ENCODE measurements at regions not wholly inside any gene's neighbourhood (a gene's known extent, or its start where the extent isn't known, plus 50 kb on each side); places are given as distances from the start of the nearest gene placed in this dataset.

GRCh38 chr13:72121466-72121865, 254.5 kb upstream of the DACH1 start:
- no peak for TF ChIP-seq CTCF (IDR thresholded peaks at IDR 0.05; ENCODE audit: borderline replicate concordance, extremely low read depth, insufficient read depth)
- H3K9me3 ChIP-seq (ENCODE audit: control insufficient read depth in 2 of 3, insufficient read depth in 1 of 3, low read length in 3 of 3): no peaks in the 10 kb centered on the region
- H3K4me3 ChIP-seq (ENCODE audit: low read length in 3 of 3): no peak overlapping the region
- H3K36me3 ChIP-seq (ENCODE audit: control insufficient read depth in 2 of 3, insufficient read depth in 3 of 3, low read length in 3 of 3): no peaks in the 10 kb centered on the region
- no peaks in the 10 kb centered on the region for H3K4me1 ChIP-seq (ENCODE audit: control insufficient read depth in 2 of 3, insufficient read depth in 2 of 3, low read depth in 1 of 3, low read length in 3 of 3)
- H3K27ac ChIP-seq (ENCODE audit: low read depth in 2 of 2, low read length in 2 of 2): no peak overlapping the region
- DNase-seq (peak in 2 of 5 donors; percentile 13 to 19), FAIRE-seq (no peak)
- no peaks in the 10 kb centered on the region for H3K27me3 ChIP-seq (ENCODE audit: control insufficient read depth, insufficient read depth, low read length)
- H3K9ac ChIP-seq (ENCODE audit: low read length in 3 of 3): no peak overlapping the region
- intact Hi-C loops (cut with DNase I): no loop called here

GRCh38 chr13:72120632-72121031, 253.6 kb upstream of the DACH1 start:
- DNase-seq (no peak), FAIRE-seq (no peak)
- no peaks in the 10 kb centered on the region for H3K4me1 ChIP-seq (ENCODE audit: control insufficient read depth in 2 of 3, insufficient read depth in 2 of 3, low read depth in 1 of 3, low read length in 3 of 3)
- no peak overlapping the region for H3K9ac ChIP-seq (ENCODE audit: low read length in 3 of 3)
- no peak overlapping the region for H3K27ac ChIP-seq (ENCODE audit: low read depth in 2 of 2, low read length in 2 of 2)
- H3K4me3 ChIP-seq (ENCODE audit: low read length in 3 of 3): no peak overlapping the region
- no peaks in the 10 kb centered on the region for H3K27me3 ChIP-seq (ENCODE audit: control insufficient read depth, insufficient read depth, low read length)
- TF ChIP-seq CTCF (IDR thresholded peaks at IDR 0.05; ENCODE audit: borderline replicate concordance, extremely low read depth, insufficient read depth): no peak
- H3K9me3 ChIP-seq (ENCODE audit: control insufficient read depth in 2 of 3, insufficient read depth in 1 of 3, low read length in 3 of 3): no peaks in the 10 kb centered on the region
- intact Hi-C loops (cut with DNase I): no loop called here
- H3K36me3 ChIP-seq (ENCODE audit: control insufficient read depth in 2 of 3, insufficient read depth in 3 of 3, low read length in 3 of 3): no peaks in the 10 kb centered on the region

DNA sequence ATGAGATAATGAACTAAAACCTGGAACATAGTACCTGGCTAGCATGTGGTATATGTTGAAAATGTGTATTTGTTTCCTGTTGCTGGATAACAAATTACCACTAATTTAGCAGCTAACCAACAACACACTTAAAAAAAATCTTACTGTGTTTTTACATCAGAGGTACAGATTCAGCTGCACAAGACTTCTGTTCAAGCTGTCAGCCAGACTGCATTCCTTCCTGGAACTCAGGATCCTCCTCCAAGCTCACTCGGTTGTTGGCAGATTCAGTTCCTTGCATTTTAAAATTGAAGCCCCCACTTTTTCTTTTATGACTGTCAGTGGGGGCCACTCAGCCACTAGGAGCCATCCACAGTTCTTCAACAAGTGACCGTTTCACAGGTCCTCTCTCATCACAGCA, 246.9 kb upstream of the DACH1 start:
- H3K27ac ChIP-seq (ENCODE audit: low read depth in 2 of 2, low read length in 2 of 2): no peak overlapping the region
- intact Hi-C loops (cut with DNase I): no loop called here
- H3K36me3 ChIP-seq (ENCODE audit: control insufficient read depth in 2 of 3, insufficient read depth in 3 of 3, low read length in 3 of 3): no peaks in the 10 kb centered on the region
- DNase-seq (no peak), FAIRE-seq (no peak)
- H3K27me3 ChIP-seq (ENCODE audit: control insufficient read depth, insufficient read depth, low read length): no peaks in the 10 kb centered on the region
- no peaks in the 10 kb centered on the region for H3K9me3 ChIP-seq (ENCODE audit: control insufficient read depth in 2 of 3, insufficient read depth in 1 of 3, low read length in 3 of 3)
- H3K4me3 ChIP-seq (ENCODE audit: low read length in 3 of 3): no peak overlapping the region
- TF ChIP-seq CTCF (IDR thresholded peaks at IDR 0.05; ENCODE audit: borderline replicate concordance, extremely low read depth, insufficient read depth): no peak
- no peaks in the 10 kb centered on the region for H3K4me1 ChIP-seq (ENCODE audit: control insufficient read depth in 2 of 3, insufficient read depth in 2 of 3, low read depth in 1 of 3, low read length in 3 of 3)
- no peak overlapping the region for H3K9ac ChIP-seq (ENCODE audit: low read length in 3 of 3)

DNA sequence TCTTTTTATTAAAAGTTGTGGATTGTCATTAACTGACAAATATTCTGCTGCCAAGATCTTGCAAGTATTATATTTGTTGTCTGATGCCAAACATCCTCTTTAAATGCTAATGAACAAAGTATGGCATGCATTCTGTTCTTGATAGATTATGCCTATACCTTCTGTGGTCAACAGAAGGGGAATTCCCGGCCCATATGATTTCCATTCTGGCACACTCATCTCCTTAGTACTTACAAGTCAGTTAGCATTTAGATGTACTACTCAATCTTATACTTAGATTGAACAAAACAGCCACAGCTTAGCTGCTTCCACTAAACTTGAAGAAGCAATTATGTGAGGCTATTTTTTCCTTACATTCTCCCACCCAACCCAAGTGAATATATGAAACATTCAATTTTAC, 246.1 kb upstream of the DACH1 start:
- no peak for FAIRE-seq
- no peak for TF ChIP-seq CTCF (IDR thresholded peaks at IDR 0.05; ENCODE audit: borderline replicate concordance, extremely low read depth, insufficient read depth)
- no peaks in the 10 kb centered on the region for H3K36me3 ChIP-seq (ENCODE audit: control insufficient read depth in 2 of 3, insufficient read depth in 3 of 3, low read length in 3 of 3)
- no peaks in the 10 kb centered on the region for H3K4me1 ChIP-seq (ENCODE audit: control insufficient read depth in 2 of 3, insufficient read depth in 2 of 3, low read depth in 1 of 3, low read length in 3 of 3)
- no peak overlapping the region for H3K9ac ChIP-seq (ENCODE audit: low read length in 3 of 3)
- no peaks in the 10 kb centered on the region for H3K27me3 ChIP-seq (ENCODE audit: control insufficient read depth, insufficient read depth, low read length)
- H3K27ac ChIP-seq (ENCODE audit: low read depth in 2 of 2, low read length in 2 of 2): no peak overlapping the region
- intact Hi-C loops (cut with DNase I): no loop called here
- no peak overlapping the region for H3K4me3 ChIP-seq (ENCODE audit: low read length in 3 of 3)
- DNase-seq: no peak
- no peaks in the 10 kb centered on the region for H3K9me3 ChIP-seq (ENCODE audit: control insufficient read depth in 2 of 3, insufficient read depth in 1 of 3, low read length in 3 of 3)

All from kidney (tissue), 13 donors.